Karpas-422 (cell line): ENCODE measurements at regions not wholly inside any gene's neighbourhood (a gene's known extent, or its start where the extent isn't known, plus 50 kb on each side); places are given as distances from the start of the nearest gene placed in this dataset.
A peak's percentile ranks its signal among the peaks of the same experiment; 100 is the strongest.

Source experiments
- DNase-seq: peaks from one replicate; pipeline ENCODE4 v3.0.0-alpha.2; 2015
- H2AFZ ChIP-seq: fragments of 200-600 bp; sonication (generic); 2 replicates; pipeline ENCODE4 v1.6.1; 2014; ENCODE audit warnings: antibody characterized with exemption, low read length, mixed read lengths
- H3K27ac ChIP-seq: fragments of 200-600 bp; sonication (generic); 2 replicates; pipeline ENCODE4 v1.5.1; 2014; ENCODE audit warnings: mild to moderate bottlenecking, low read length, moderate library complexity
- H3K27me3 ChIP-seq: fragments of 200-600 bp; sonication (generic); 2 replicates; pipeline ENCODE4 v1.6.1; 2014; ENCODE audit warnings: low read length, mixed read lengths
- H3K36me3 ChIP-seq: fragments of 200-600 bp; sonication (generic); 2 replicates; pipeline ENCODE4 v1.6.1; 2014; ENCODE audit warnings: low read length, mixed read lengths; ENCODE audit not compliant: insufficient read depth
- H3K4me1 ChIP-seq: fragments of 200-600 bp; sonication (generic); 2 replicates; pipeline ENCODE4 v1.6.1; 2014; ENCODE audit warnings: mild to moderate bottlenecking, low read length, mixed read lengths
- H3K4me2 ChIP-seq: fragments of 200-600 bp; sonication (generic); 2 replicates; pipeline ENCODE4 v1.6.1; 2014; ENCODE audit warnings: low read length, low read depth, mild to moderate bottlenecking; ENCODE audit not compliant: poor library complexity, severe bottlenecking
- H3K4me3 ChIP-seq: fragments of 200-600 bp; sonication (generic); 2 replicates; pipeline ENCODE4 v1.5.1; 2014; ENCODE audit warnings: mild to moderate bottlenecking, antibody characterized with exemption, low read length, mixed read lengths
- H3K79me2 ChIP-seq: fragments of 200-600 bp; sonication (generic); 2 replicates; pipeline ENCODE4 v1.6.1; 2014; ENCODE audit warnings: mild to moderate bottlenecking, low read length, mixed read lengths
- H3K9ac ChIP-seq: fragments of 200-600 bp; sonication (generic); 2 replicates; pipeline ENCODE4 v1.6.0; 2014; ENCODE audit warnings: low read length
- H3K9me2 ChIP-seq: fragments of 200-600 bp; sonication (generic), shearing (Covaris generic); replicated peaks from 2 replicates; pipeline ENCODE4 v1.6.0; 2014; ENCODE audit warnings: mild to moderate bottlenecking, low read length, moderate library complexity; ENCODE audit not compliant: insufficient read depth
- H3K9me3 ChIP-seq: fragments of 300-700, 200-600 bp; sonication (generic); 2 replicates; pipeline ENCODE4 v1.6.1; 2014; ENCODE audit warnings: low read length, mixed read lengths
- H4K20me1 ChIP-seq: fragments of 200-600 bp; sonication (generic); 2 replicates; pipeline ENCODE4 v1.6.1; 2014; ENCODE audit warnings: mild to moderate bottlenecking, antibody characterized with exemption, low read length, low read depth; ENCODE audit not compliant: insufficient read depth

DNA sequence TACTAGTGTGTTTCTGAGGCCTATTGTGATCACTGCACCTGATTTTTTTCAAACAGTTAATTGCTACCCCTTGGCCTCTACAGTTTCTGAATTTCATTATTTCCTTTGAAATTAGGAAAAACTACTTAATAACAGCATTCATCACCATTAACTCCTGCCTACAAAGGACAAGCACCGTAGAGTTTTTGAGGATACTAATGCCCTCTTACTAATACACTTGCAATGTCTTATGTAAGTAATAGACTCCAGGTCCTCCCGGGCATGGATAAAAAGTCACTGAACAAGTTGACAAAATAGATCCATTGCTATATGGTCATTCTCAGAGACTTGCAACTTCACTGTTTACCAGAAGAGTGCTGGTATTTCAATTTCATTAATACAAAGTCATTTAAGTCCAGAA is 1172.5 kb downstream of the CDH12 start:
- no peaks in the 10 kb centered on the region for H3K79me2 ChIP-seq
- H3K36me3 ChIP-seq, result no peaks in the 10 kb centered on the region
- no peaks in the 10 kb centered on the region for H4K20me1 ChIP-seq
- no peak overlapping the region for H3K27ac ChIP-seq
- no peak overlapping the region for H3K9ac ChIP-seq
- H3K4me1 ChIP-seq, result no peaks in the 10 kb centered on the region
- no peak overlapping the region for H2AFZ ChIP-seq
- H3K4me2 ChIP-seq, result no peak overlapping the region
- no peaks in the 10 kb centered on the region for H3K9me2 ChIP-seq
- no peaks in the 10 kb centered on the region for H3K9me3 ChIP-seq
- H3K27me3 ChIP-seq, result no peaks in the 10 kb centered on the region
- H3K4me3 ChIP-seq, result no peak overlapping the region
- no peak for DNase-seq

DNA sequence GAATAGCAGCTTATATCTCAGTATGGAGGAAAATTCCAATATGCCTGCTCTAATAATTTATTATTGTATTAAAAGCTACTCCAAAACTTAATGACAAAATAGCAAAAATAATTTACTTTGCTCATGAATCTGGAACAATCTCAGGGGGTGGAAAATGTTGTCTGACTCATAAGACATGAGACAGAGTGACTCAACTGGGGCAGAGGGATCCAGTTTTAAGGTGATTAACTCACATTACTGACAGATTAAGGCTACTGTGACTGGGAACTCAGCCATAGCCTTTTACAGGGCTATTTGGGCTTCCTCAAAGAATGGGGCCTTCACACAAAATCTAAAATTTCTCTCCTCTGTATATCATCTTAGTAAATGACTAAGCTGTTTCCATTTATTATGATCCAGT is 1172.9 kb downstream of the CDH12 start:
- Histone ChIP-seq H3K4me3 (no peak overlapping the region), H3K9me2 (no peaks in the 10 kb centered on the region), H3K9ac (no peak overlapping the region), H3K79me2 (no peaks in the 10 kb centered on the region), H3K4me2 (no peak overlapping the region), H3K27me3 (no peaks in the 10 kb centered on the region), H3K27ac (no peak overlapping the region), H3K4me1 (no peaks in the 10 kb centered on the region), H4K20me1 (no peaks in the 10 kb centered on the region), H2AFZ (no peak overlapping the region), H3K9me3 (no peaks in the 10 kb centered on the region), H3K36me3 (no peaks in the 10 kb centered on the region)
- no peak for DNase-seq

DNA sequence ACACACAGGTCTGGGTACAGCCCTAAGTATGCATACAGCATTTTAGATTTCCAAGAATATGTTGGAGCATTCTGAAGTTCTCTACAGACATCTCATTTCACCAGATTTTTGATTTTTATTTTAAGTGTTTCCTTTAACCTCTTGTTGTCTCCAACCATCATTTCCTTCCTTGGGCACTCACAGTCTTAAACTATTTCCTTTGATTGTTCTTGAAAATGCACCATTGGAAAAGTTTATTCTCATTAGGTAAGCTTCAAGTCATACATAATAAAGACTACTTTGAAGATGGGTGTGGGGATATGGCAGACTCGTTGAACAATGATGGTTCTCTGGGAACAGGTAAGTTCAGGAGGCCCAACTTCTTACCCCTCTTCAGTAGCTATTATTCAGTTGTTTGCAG is 1174.6 kb downstream of the CDH12 start:
- Histone ChIP-seq H3K4me2 (no peak overlapping the region), H3K4me1 (no peaks in the 10 kb centered on the region)

DNA sequence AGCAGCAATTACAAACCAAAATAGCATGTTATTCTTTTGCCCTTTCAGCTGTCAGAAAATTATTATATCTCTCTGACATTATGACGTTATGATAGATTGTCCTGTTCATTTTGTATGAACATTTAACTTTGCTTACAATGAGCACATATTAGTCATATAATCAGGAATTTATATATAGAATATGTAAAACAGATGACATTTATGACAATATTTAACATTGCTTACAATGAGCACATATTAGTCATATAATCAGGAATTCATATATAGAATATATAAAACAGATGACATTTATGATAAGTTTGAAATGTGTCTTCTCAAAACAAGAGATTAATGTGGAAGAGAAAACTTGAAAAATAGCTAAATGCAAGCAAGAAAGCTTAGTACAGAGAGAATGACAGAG is 1180.2 kb downstream of the CDH12 start:
- H3K9ac ChIP-seq, result no peak overlapping the region
- no peaks in the 10 kb centered on the region for H3K9me3 ChIP-seq
- no peak overlapping the region for H3K4me2 ChIP-seq
- no peaks in the 10 kb centered on the region for H3K36me3 ChIP-seq
- H3K79me2 ChIP-seq, result no peaks in the 10 kb centered on the region
- no peaks in the 10 kb centered on the region for H3K27me3 ChIP-seq
- DNase-seq, result no peak
- no peaks in the 10 kb centered on the region for H3K4me1 ChIP-seq
- no peak overlapping the region for H2AFZ ChIP-seq
- H3K4me3 ChIP-seq, result no peak overlapping the region
- no peaks in the 10 kb centered on the region for H3K9me2 ChIP-seq
- no peak overlapping the region for H3K27ac ChIP-seq
- no peaks in the 10 kb centered on the region for H4K20me1 ChIP-seq

More for the DNA sequence above, 1174.6 kb downstream of the CDH12 start:
- no peaks in the 10 kb centered on the region for H3K9me2 ChIP-seq
- H3K9me3 ChIP-seq, result no peaks in the 10 kb centered on the region
- no peak overlapping the region for H3K27ac ChIP-seq
- no peaks in the 10 kb centered on the region for H3K79me2 ChIP-seq
- H4K20me1 ChIP-seq, result no peaks in the 10 kb centered on the region
- H3K9ac ChIP-seq, result no peak overlapping the region
- H3K27me3 ChIP-seq, result no peaks in the 10 kb centered on the region
- DNase-seq, result no peak
- H3K36me3 ChIP-seq, result no peaks in the 10 kb centered on the region
- no peak overlapping the region for H2AFZ ChIP-seq
- no peak overlapping the region for H3K4me3 ChIP-seq

DNA sequence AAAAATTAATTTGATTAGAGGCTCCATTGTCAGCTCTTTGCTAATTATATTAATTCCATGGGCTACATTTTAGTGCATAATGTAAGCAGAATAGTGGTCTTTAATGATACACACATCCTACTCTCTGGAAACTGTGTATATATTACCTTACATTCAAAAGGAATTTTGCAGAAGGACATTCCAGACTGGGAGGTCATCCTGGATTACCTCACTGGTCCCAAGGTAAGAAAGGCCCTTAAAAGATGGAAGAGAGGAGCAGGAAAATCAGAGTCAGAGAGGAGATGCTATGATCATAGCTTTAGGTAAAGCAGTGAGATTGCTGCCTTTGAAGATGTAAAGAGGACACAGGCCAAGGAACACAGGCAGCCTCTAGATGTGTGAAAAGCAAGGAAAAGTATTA is 1180.8 kb downstream of the CDH12 start:
- Histone ChIP-seq H2AFZ (no peak overlapping the region), H3K36me3 (no peaks in the 10 kb centered on the region), H3K4me3 (no peak overlapping the region), H3K9ac (no peak overlapping the region), H3K27me3 (no peaks in the 10 kb centered on the region), H3K79me2 (no peaks in the 10 kb centered on the region), H3K4me2 (no peak overlapping the region), H3K27ac (no peak overlapping the region), H3K9me2 (no peaks in the 10 kb centered on the region), H3K4me1 (no peaks in the 10 kb centered on the region), H3K9me3 (no peaks in the 10 kb centered on the region), H4K20me1 (no peaks in the 10 kb centered on the region)
- DNase-seq, result no peak

DNA sequence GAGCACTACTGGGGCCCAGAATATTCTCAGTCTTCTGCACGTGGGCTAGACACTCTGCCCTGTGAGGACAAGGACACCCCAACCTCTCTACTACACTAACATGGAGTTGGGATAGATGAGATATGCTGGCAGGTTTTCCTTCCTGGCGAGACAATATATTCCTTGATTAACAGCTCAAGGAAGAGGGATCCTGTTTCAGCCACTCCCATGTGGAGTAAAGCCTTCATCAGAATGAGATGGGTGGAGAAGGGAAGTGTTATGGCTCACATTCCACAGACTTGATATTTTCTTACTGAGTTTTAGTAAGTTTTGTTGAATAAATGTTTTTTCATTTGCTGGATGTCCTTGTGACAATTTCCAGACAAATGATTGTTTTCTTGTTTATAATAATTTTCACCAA is 1187.6 kb downstream of the CDH12 start:
- no peaks in the 10 kb centered on the region for H3K79me2 ChIP-seq
- H2AFZ ChIP-seq, result no peak overlapping the region
- no peak overlapping the region for H3K9ac ChIP-seq
- H3K4me2 ChIP-seq, result no peak overlapping the region
- no peaks in the 10 kb centered on the region for H3K9me2 ChIP-seq
- no peak overlapping the region for H3K4me3 ChIP-seq
- H3K9me3 ChIP-seq, result no peaks in the 10 kb centered on the region
- H4K20me1 ChIP-seq, result no peaks in the 10 kb centered on the region
- no peaks in the 10 kb centered on the region for H3K27me3 ChIP-seq
- no peak overlapping the region for H3K27ac ChIP-seq
- no peaks in the 10 kb centered on the region for H3K4me1 ChIP-seq
- DNase-seq, result no peak
- no peaks in the 10 kb centered on the region for H3K36me3 ChIP-seq

DNA sequence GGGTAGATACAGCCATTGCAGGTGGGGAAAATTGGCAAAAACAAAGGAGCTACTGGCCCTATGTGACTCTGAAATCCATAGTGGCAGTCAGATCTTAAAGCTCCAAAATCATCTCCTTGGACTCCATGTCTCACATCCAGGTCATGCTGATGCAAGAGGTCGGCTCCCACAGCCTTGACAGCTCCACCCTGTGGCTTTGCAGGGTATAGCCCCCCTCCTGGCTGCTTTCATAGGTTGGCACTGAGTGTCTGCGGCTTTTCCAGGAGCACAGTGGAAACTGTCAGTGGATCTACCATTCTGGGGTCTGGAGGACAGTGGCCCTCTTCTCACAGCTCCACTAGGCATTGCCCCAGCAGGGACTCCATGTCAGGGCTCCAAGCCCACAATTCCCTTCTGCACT is 1190.1 kb downstream of the CDH12 start:
- Histone ChIP-seq H4K20me1 (no peaks in the 10 kb centered on the region), H3K27ac (no peak overlapping the region), H3K9me2 (no peaks in the 10 kb centered on the region), H3K4me1 (no peaks in the 10 kb centered on the region), H3K36me3 (no peaks in the 10 kb centered on the region), H3K9me3 (no peaks in the 10 kb centered on the region), H2AFZ (no peak overlapping the region), H3K4me3 (no peak overlapping the region), H3K9ac (no peak overlapping the region), H3K27me3 (no peaks in the 10 kb centered on the region), H3K79me2 (no peaks in the 10 kb centered on the region), H3K4me2 (no peak overlapping the region)
- peak; percentile 56 for DNase-seq

DNA sequence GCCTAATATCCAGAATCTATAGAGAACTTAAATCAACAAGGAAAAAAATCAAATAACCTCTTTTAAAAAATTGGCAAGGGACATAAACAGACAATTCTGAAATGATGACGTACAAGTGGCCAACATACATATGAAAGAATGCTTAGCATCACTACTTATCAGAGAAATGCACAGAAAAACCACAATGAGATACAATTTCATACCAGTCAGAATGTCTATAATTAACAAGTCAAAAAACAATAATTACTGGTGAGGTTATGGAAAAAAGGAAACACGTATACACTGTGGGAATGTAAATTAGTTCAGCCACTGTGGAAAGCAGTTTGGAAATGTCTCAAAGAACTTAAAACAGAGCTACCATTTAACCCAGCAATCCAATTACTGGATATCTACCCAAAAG is 1192.0 kb downstream of the CDH12 start:
- no peaks in the 10 kb centered on the region for H3K27me3 ChIP-seq

DNA sequence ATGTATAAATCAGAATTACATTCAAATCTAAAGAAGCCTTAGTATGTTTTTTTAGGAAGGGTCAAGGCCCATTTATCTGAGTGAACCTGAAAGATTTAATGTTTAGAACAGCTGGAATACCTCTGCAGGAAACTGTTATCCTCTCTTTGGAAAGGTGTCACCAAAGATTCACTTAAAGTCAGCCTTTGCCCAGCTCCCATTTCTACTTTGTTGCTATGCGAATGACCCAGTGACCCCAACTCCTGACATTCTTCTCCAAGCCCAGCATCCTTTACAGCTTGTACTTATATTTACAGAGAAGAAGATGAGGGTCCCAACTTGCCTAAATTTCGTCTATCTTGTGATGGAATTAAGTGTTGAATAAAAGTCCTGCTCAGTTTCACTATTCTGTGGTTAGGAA is 1198.6 kb downstream of the CDH12 start:
- Histone ChIP-seq H3K36me3 (no peaks in the 10 kb centered on the region), H3K4me2 (no peak overlapping the region), H3K27me3 (no peaks in the 10 kb centered on the region), H3K79me2 (no peaks in the 10 kb centered on the region), H3K9ac (no peak overlapping the region), H2AFZ (no peak overlapping the region), H3K4me3 (no peak overlapping the region), H3K4me1 (no peaks in the 10 kb centered on the region), H3K27ac (no peak overlapping the region), H3K9me2 (peaks cover 3% of the 10 kb centered on the region; the same call in 1 of the 2 replicates), H3K9me3 (no peaks in the 10 kb centered on the region), H4K20me1 (no peaks in the 10 kb centered on the region)
- no peak for DNase-seq

More for the DNA sequence above, 1192.0 kb downstream of the CDH12 start:
- no peaks in the 10 kb centered on the region for H3K36me3 ChIP-seq
- no peaks in the 10 kb centered on the region for H3K9me3 ChIP-seq
- H3K9me2 ChIP-seq, result no peaks in the 10 kb centered on the region
- H4K20me1 ChIP-seq, result no peaks in the 10 kb centered on the region
- H3K4me3 ChIP-seq, result no peak overlapping the region
- no peak overlapping the region for H2AFZ ChIP-seq
- no peaks in the 10 kb centered on the region for H3K79me2 ChIP-seq
- H3K4me1 ChIP-seq, result no peaks in the 10 kb centered on the region
- H3K9ac ChIP-seq, result no peak overlapping the region
- no peak overlapping the region for H3K4me2 ChIP-seq
- H3K27ac ChIP-seq, result no peak overlapping the region
- DNase-seq, result no peak
